ENCODE measurements at regions not wholly inside any gene's neighbourhood (a gene's known extent, or its start where the extent isn't known, plus 50 kb on each side); places are given as distances from the start of the nearest gene placed in this dataset.
"Not testable (repeated sequence)": the region's sequence is repeated elsewhere in the genome, so short reads cannot be mapped to it uniquely, and the experiment has no call there.

- DNase-seq (ENCODE audit: low read depth) (no peak), FAIRE-seq (no peak)
- no peaks in the 10 kb centered on the region for H3K36me3 ChIP-seq (ENCODE audit: control insufficient read depth, insufficient read depth, low read length)
- no peak overlapping the region for H3K4me3 ChIP-seq (ENCODE audit: low read depth, low read length)
- no peaks in the 10 kb centered on the region for H3K27me3 ChIP-seq (ENCODE audit: control insufficient read depth, insufficient read depth, low read length)
- TF ChIP-seq CTCF (IDR thresholded peaks at IDR 0.05; ENCODE audit: insufficient read depth, low read length, severe bottlenecking), result no peak
These were observed 260.6 kb downstream of the GOLGA6L6 start for GRCh38 chr15:20280933-20281463.

GRCh38 chr15:20280141-20280932, 261.3 kb downstream of the GOLGA6L6 start:
- not testable (repeated sequence) for DNase-seq (ENCODE audit: low read depth); H3K27me3 ChIP-seq (ENCODE audit: control insufficient read depth, insufficient read depth, low read length)

GRCh38 chr15:20279056-20279455, 262.5 kb downstream of the GOLGA6L6 start:
- FAIRE-seq; H3K27me3 ChIP-seq (ENCODE audit: control insufficient read depth, insufficient read depth, low read length); DNase-seq (ENCODE audit: low read depth); H3K36me3 ChIP-seq (ENCODE audit: control insufficient read depth, insufficient read depth, low read length); H3K4me3 ChIP-seq (ENCODE audit: low read depth, low read length): not testable (repeated sequence)

More at GRCh38 chr15:20280141-20280932, 261.3 kb downstream of the GOLGA6L6 start:
- FAIRE-seq; H3K36me3 ChIP-seq (ENCODE audit: control insufficient read depth, insufficient read depth, low read length); H3K4me3 ChIP-seq (ENCODE audit: low read depth, low read length): not testable (repeated sequence)

GRCh38 chr15:20278376-20278775, 263.2 kb downstream of the GOLGA6L6 start:
- not testable (repeated sequence) for DNase-seq (ENCODE audit: low read depth); FAIRE-seq

GRCh38 chr15:20277451-20277850, 264.1 kb downstream of the GOLGA6L6 start:
- not testable (repeated sequence) for FAIRE-seq; H3K27me3 ChIP-seq (ENCODE audit: control insufficient read depth, insufficient read depth, low read length); DNase-seq (ENCODE audit: low read depth); H3K36me3 ChIP-seq (ENCODE audit: control insufficient read depth, insufficient read depth, low read length); H3K4me3 ChIP-seq (ENCODE audit: low read depth, low read length)

More at GRCh38 chr15:20278376-20278775, 263.2 kb downstream of the GOLGA6L6 start:
- H3K27me3 ChIP-seq (ENCODE audit: control insufficient read depth, insufficient read depth, low read length); H3K4me3 ChIP-seq (ENCODE audit: low read depth, low read length); H3K36me3 ChIP-seq (ENCODE audit: control insufficient read depth, insufficient read depth, low read length): not testable (repeated sequence)

- H3K4me3 ChIP-seq (ENCODE audit: low read depth, low read length); DNase-seq (ENCODE audit: low read depth); H3K36me3 ChIP-seq (ENCODE audit: control insufficient read depth, insufficient read depth, low read length); FAIRE-seq; H3K27me3 ChIP-seq (ENCODE audit: control insufficient read depth, insufficient read depth, low read length): not testable (repeated sequence)
These were observed 265.1 kb downstream of the GOLGA6L6 start for GRCh38 chr15:20276312-20277114.

GRCh38 chr15:20275373-20275967, 266.1 kb downstream of the GOLGA6L6 start:
- not testable (repeated sequence) for DNase-seq (ENCODE audit: low read depth); H3K4me3 ChIP-seq (ENCODE audit: low read depth, low read length); H3K36me3 ChIP-seq (ENCODE audit: control insufficient read depth, insufficient read depth, low read length); H3K27me3 ChIP-seq (ENCODE audit: control insufficient read depth, insufficient read depth, low read length); FAIRE-seq

GRCh38 chr15:20272422-20273184, 269.0 kb downstream of the GOLGA6L6 start:
- no peak for DNase-seq (ENCODE audit: low read depth)
- H3K27me3 ChIP-seq (ENCODE audit: control insufficient read depth, insufficient read depth, low read length), result no peaks in the 10 kb centered on the region
- no peak for TF ChIP-seq CTCF (IDR thresholded peaks at IDR 0.05; ENCODE audit: insufficient read depth, low read length, severe bottlenecking)

More at GRCh38 chr15:20272422-20273184, 269.0 kb downstream of the GOLGA6L6 start:
- Histone ChIP-seq H3K4me3 (ENCODE audit: low read depth, low read length) (no peak overlapping the region), H3K36me3 (ENCODE audit: control insufficient read depth, insufficient read depth, low read length) (no peaks in the 10 kb centered on the region)
- FAIRE-seq, result no peak
